WTC11 (cell line): ENCODE measurements at regions not wholly inside any gene's neighbourhood (a gene's known extent, or its start where the extent isn't known, plus 50 kb on each side); places are given as distances from the start of the nearest gene placed in this dataset.

Source experiments
- ATAC-seq: fragments of 200-7000 bp; cut with Tn5 transposase; 2 replicates; pipeline ENCODE4 v1.10.0; 2021; ENCODE audit warnings: mild to moderate bottlenecking, moderate library complexity
- CTCF ChIA-PET: fragments of 300-600 bp; sonication (Branson Sonifier 250); formaldehyde crosslinking; loops from one replicate; lab custom pipeline; 2021; ENCODE audit warnings: antibody characterized with exemption; lab: Charles Lee
- POLR2A ChIA-PET: fragments of 350-600 bp; sonication (Branson Sonifier 250); formaldehyde crosslinking; loops from one replicate; lab custom pipeline; 2021; ENCODE audit warnings: antibody characterized with exemption; lab: Charles Lee
- DNase-seq: peaks from one replicate; pipeline ENCODE4 v3.0.0; 2021; ENCODE audit warnings: low spot score
- H3K27ac Mint-ChIP-seq: 2 replicates; pipeline ENCODE4 v1.8.0; 2021; ENCODE audit warnings: mixed read lengths
- H3K27me3 Mint-ChIP-seq: 2 replicates; pipeline ENCODE4 v1.8.0; 2021; ENCODE audit warnings: low read depth, mild to moderate bottlenecking, moderate library complexity, mixed read lengths
- H3K36me3 Mint-ChIP-seq: 2 replicates; pipeline ENCODE4 v1.8.0; 2021; ENCODE audit warnings: mixed read lengths
- H3K4me1 Mint-ChIP-seq: 2 replicates; pipeline ENCODE4 v1.8.0; 2022; ENCODE audit warnings: mixed read lengths
- H3K4me3 Mint-ChIP-seq: 2 replicates; pipeline ENCODE4 v1.8.0; 2021; ENCODE audit warnings: mild to moderate bottlenecking, moderate library complexity, mixed read lengths
- H3K9me3 Mint-ChIP-seq: 2 replicates; pipeline ENCODE4 v1.8.0; 2021; ENCODE audit warnings: mixed read lengths
- CBFB ChIP-seq: sonication (generic); formaldehyde crosslinking; IDR thresholded peaks from 2 replicates; pipeline ENCODE4 v1.8.1; 2022; ENCODE audit warnings: mild to moderate bottlenecking, low read depth, missing genetic modification reagents
- CREM ChIP-seq: sonication (generic); formaldehyde crosslinking; IDR thresholded peaks from 2 replicates; pipeline ENCODE4 v1.8.1; 2022; ENCODE audit warnings: mild to moderate bottlenecking, missing genetic modification reagents, moderate library complexity
- EMX1 ChIP-seq: fragments of 250-450 bp; sonication (Bioruptor Pico); IDR thresholded peaks from 2 replicates; pipeline ENCODE4 v1.8.0; 2021; ENCODE audit warnings: mild to moderate bottlenecking
- FOXJ3 ChIP-seq: sonication (generic); formaldehyde crosslinking; IDR thresholded peaks from 2 replicates; pipeline ENCODE4 v1.9.0; 2021; ENCODE audit warnings: missing genetic modification reagents, mild to moderate bottlenecking, borderline replicate concordance
- GABPB1 ChIP-seq: sonication (generic); formaldehyde crosslinking; IDR thresholded peaks from 2 replicates; pipeline ENCODE4 v1.8.1; 2023; ENCODE audit warnings: mild to moderate bottlenecking, missing genetic modification reagents
- MXD4 ChIP-seq: fragments of 250-450 bp; sonication (Bioruptor Pico); IDR thresholded peaks from 2 replicates; pipeline ENCODE4 v1.8.0; 2021; ENCODE audit warnings: mild to moderate bottlenecking, moderate library complexity, borderline replicate concordance
- NR1H2 ChIP-seq: sonication (generic); formaldehyde crosslinking; IDR thresholded peaks from 2 replicates; pipeline ENCODE4 v1.9.0; 2021; ENCODE audit warnings: mild to moderate bottlenecking, moderate library complexity, missing genetic modification reagents
- TCF7 ChIP-seq: sonication (generic); formaldehyde crosslinking; IDR thresholded peaks from 2 replicates; pipeline ENCODE4 v1.8.0; 2022; ENCODE audit warnings: mild to moderate bottlenecking, low read depth, missing genetic modification reagents, moderate library complexity
- TP53 ChIP-seq: sonication (generic); formaldehyde crosslinking; IDR thresholded peaks from 2 replicates; pipeline ENCODE4 v1.8.1; 2023; ENCODE audit warnings: mild to moderate bottlenecking, missing genetic modification reagents
- USF2 ChIP-seq: sonication (generic); formaldehyde crosslinking; IDR thresholded peaks from 2 replicates; pipeline ENCODE4 v1.8.1; 2023; ENCODE audit warnings: mild to moderate bottlenecking, missing genetic modification reagents, moderate library complexity
- ZNF138 ChIP-seq: sonication (generic); formaldehyde crosslinking; conservative IDR thresholded peaks from 2 replicates; pipeline ENCODE4 v1.8.1; 2022; ENCODE audit warnings: mild to moderate bottlenecking, moderate library complexity, missing genetic modification reagents
- ZNF281 ChIP-seq: sonication (generic); formaldehyde crosslinking; IDR thresholded peaks from 2 replicates; pipeline ENCODE4 v1.8.0; 2023; ENCODE audit warnings: mild to moderate bottlenecking, missing genetic modification reagents
- ZNF396 ChIP-seq: fragments of 250-450 bp; sonication (Bioruptor Pico); IDR thresholded peaks from 2 replicates; pipeline ENCODE4 v1.8.0; 2021; ENCODE audit warnings: mild to moderate bottlenecking, moderate library complexity, borderline replicate concordance
- TF ChIP-seq, protein P1 (sequence below): fragments of 250-450 bp; sonication (Bioruptor Pico); IDR thresholded peaks from 2 replicates; pipeline ENCODE4 v2.1.2; 2022; ENCODE audit warnings: mild to moderate bottlenecking, moderate library complexity
- TF ChIP-seq, protein P2 (sequence below): sonication (generic); formaldehyde crosslinking; conservative IDR thresholded peaks from 2 replicates; pipeline ENCODE4 v1.8.1; 2022; ENCODE audit warnings: mild to moderate bottlenecking, missing genetic modification reagents
- TF ChIP-seq, protein P3 (sequence below): fragments of 250-450 bp; sonication (Bioruptor Pico); IDR thresholded peaks from 2 replicates; pipeline ENCODE4 v1.9.0; 2021; ENCODE audit warnings: mild to moderate bottlenecking
- TF ChIP-seq, protein P4 (sequence below): sonication (generic); formaldehyde crosslinking; IDR thresholded peaks from 2 replicates; pipeline ENCODE4 v1.8.1; 2022; ENCODE audit warnings: mild to moderate bottlenecking, missing genetic modification reagents, moderate library complexity, borderline replicate concordance
- TF ChIP-seq, protein P5 (sequence below): sonication (generic); formaldehyde crosslinking; IDR thresholded peaks from 2 replicates; pipeline ENCODE4 v1.8.0; 2022; ENCODE audit warnings: mild to moderate bottlenecking, missing genetic modification reagents
- TF ChIP-seq, protein P6 (sequence below): sonication (generic); formaldehyde crosslinking; IDR thresholded peaks from 2 replicates; pipeline ENCODE4 v1.8.1; 2022; ENCODE audit warnings: low read depth, mild to moderate bottlenecking, moderate library complexity, missing genetic modification reagents, borderline replicate concordance

DNA sequence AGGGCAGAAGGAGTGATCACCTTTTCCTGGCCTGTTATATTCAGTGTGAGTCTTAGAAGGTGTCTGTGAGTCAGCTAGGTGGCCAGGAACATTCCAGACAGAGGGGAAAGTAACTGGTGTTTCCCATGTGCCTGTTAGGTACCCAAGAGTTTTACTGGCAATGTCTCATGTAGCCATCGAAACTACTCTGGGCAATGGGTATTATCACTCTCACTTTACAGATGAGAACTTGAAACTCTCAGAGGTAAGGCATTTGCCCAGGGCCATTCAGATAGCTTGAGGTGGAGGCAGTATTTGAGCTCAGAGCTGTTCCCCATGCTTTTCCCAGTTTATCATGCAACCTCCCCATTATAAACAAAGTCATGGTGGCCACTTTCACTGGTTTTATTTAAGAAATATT, 80.4 kb upstream of the NHS start:
- CTCF ChIA-PET: no interaction called here
- no peak for TF ChIP-seq CREM (CRISPR knock-in tag)
- no peak for TF ChIP-seq CBFB
- no peak for TF ChIP-seq TCF7 (CRISPR knock-in tag)
- TF ChIP-seq, all 79 proteins: peak for 0
- peaks cover 19% of the 10 kb centered on the region for H3K4me1 Mint-ChIP-seq
- H3K4me3 Mint-ChIP-seq: no peak overlapping the region
- H3K27me3 Mint-ChIP-seq: no peaks in the 10 kb centered on the region
- H3K27ac Mint-ChIP-seq: no peak overlapping the region
- ATAC-seq: no peak
- peaks cover 8% of the 10 kb centered on the region for H3K9me3 Mint-ChIP-seq
- peaks cover 3% of the 10 kb centered on the region; the same call in 1 of the 2 replicates for H3K36me3 Mint-ChIP-seq
- no peak for DNase-seq
- POLR2A ChIA-PET: no interaction called here

DNA sequence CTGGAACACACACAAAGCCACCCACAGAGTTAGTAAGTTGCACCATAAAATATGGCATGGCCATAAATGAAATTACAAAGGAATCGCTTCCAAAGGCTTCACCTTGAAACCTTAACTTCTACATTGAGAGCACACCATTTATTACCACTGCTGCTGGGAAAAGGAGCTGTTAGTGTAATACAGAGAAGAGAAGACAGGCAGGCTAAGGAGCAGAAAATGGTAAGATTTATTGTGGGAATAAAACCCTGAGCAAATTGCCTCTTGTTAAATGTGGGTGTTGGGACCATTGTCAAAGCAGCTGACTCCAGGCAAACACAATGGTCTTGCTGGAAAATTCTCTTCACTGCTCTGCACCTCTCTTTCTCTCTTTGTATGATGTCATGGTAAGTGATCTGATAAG, 79.2 kb upstream of the NHS start:
- Mint-ChIP-seq H3K36me3 (no peaks in the 10 kb centered on the region), H3K27ac (no peak overlapping the region), H3K27me3 (no peaks in the 10 kb centered on the region), H3K9me3 (no peaks in the 10 kb centered on the region), H3K4me3 (no peak overlapping the region), H3K4me1 (peaks cover 19% of the 10 kb centered on the region)
- ChIA-PET POLR2A (no interaction called here), CTCF (no interaction called here)
- ATAC-seq (no peak), DNase-seq (no peak)
- no peak for TF ChIP-seq ZNF396 (CRISPR knock-in tag)
- no peak for TF ChIP-seq NR1H2
- TF ChIP-seq FOXJ3: no peak
- TF ChIP-seq, protein P1, sequence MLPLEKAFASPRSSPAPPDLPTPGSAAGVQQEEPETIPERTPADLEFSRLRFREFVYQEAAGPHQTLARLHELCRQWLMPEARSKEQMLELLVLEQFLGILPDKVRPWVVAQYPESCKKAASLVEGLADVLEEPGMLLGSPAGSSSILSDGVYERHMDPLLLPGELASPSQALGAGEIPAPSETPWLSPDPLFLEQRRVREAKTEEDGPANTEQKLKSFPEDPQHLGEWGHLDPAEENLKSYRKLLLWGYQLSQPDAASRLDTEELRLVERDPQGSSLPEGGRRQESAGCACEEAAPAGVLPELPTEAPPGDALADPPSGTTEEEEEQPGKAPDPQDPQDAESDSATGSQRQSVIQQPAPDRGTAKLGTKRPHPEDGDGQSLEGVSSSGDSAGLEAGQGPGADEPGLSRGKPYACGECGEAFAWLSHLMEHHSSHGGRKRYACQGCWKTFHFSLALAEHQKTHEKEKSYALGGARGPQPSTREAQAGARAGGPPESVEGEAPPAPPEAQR (CRISPR knock-in tag): no peak
- no peak for TF ChIP-seq USF2 (CRISPR knock-in tag)
- no peak for TF ChIP-seq ZNF281 (CRISPR knock-in tag)
- TF ChIP-seq, protein P2, sequence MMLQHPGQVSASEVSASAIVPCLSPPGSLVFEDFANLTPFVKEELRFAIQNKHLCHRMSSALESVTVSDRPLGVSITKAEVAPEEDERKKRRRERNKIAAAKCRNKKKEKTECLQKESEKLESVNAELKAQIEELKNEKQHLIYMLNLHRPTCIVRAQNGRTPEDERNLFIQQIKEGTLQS (CRISPR knock-in tag): no peak
- TF ChIP-seq, protein P3, sequence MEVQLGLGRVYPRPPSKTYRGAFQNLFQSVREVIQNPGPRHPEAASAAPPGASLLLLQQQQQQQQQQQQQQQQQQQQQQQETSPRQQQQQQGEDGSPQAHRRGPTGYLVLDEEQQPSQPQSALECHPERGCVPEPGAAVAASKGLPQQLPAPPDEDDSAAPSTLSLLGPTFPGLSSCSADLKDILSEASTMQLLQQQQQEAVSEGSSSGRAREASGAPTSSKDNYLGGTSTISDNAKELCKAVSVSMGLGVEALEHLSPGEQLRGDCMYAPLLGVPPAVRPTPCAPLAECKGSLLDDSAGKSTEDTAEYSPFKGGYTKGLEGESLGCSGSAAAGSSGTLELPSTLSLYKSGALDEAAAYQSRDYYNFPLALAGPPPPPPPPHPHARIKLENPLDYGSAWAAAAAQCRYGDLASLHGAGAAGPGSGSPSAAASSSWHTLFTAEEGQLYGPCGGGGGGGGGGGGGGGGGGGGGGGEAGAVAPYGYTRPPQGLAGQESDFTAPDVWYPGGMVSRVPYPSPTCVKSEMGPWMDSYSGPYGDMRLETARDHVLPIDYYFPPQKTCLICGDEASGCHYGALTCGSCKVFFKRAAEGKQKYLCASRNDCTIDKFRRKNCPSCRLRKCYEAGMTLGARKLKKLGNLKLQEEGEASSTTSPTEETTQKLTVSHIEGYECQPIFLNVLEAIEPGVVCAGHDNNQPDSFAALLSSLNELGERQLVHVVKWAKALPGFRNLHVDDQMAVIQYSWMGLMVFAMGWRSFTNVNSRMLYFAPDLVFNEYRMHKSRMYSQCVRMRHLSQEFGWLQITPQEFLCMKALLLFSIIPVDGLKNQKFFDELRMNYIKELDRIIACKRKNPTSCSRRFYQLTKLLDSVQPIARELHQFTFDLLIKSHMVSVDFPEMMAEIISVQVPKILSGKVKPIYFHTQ (CRISPR knock-in tag): no peak
- no peak for TF ChIP-seq TP53 (CRISPR knock-in tag)
- no peak for TF ChIP-seq MXD4
- TF ChIP-seq, protein P4, sequence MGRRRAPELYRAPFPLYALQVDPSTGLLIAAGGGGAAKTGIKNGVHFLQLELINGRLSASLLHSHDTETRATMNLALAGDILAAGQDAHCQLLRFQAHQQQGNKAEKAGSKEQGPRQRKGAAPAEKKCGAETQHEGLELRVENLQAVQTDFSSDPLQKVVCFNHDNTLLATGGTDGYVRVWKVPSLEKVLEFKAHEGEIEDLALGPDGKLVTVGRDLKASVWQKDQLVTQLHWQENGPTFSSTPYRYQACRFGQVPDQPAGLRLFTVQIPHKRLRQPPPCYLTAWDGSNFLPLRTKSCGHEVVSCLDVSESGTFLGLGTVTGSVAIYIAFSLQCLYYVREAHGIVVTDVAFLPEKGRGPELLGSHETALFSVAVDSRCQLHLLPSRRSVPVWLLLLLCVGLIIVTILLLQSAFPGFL (CRISPR knock-in tag): no peak
- TF ChIP-seq EMX1: no peak
- TF ChIP-seq, protein P5, sequence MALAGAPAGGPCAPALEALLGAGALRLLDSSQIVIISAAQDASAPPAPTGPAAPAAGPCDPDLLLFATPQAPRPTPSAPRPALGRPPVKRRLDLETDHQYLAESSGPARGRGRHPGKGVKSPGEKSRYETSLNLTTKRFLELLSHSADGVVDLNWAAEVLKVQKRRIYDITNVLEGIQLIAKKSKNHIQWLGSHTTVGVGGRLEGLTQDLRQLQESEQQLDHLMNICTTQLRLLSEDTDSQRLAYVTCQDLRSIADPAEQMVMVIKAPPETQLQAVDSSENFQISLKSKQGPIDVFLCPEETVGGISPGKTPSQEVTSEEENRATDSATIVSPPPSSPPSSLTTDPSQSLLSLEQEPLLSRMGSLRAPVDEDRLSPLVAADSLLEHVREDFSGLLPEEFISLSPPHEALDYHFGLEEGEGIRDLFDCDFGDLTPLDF (CRISPR knock-in tag): no peak
- no peak for TF ChIP-seq GABPB1 (CRISPR knock-in tag)
- TF ChIP-seq TCF7 (CRISPR knock-in tag): no peak
- no peak for TF ChIP-seq ZNF138
- TF ChIP-seq, protein P6, sequence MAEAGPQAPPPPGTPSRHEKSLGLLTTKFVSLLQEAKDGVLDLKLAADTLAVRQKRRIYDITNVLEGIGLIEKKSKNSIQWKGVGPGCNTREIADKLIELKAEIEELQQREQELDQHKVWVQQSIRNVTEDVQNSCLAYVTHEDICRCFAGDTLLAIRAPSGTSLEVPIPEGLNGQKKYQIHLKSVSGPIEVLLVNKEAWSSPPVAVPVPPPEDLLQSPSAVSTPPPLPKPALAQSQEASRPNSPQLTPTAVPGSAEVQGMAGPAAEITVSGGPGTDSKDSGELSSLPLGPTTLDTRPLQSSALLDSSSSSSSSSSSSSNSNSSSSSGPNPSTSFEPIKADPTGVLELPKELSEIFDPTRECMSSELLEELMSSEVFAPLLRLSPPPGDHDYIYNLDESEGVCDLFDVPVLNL (CRISPR knock-in tag): no peak
